HG03060 (cell line): ENCODE measurements at regions not wholly inside any gene's neighbourhood (a gene's known extent, or its start where the extent isn't known, plus 50 kb on each side); places are given as distances from the start of the nearest gene placed in this dataset.

Experiments used
- ATAC-seq: cut with Tn5 transposase; IDR thresholded peaks from one replicate; pipeline ENCODE4 v1.9.1; 2021; ENCODE audit warnings: low read depth, moderate number of reproducible peaks; ENCODE audit not compliant: unreplicated experiment

DNA sequence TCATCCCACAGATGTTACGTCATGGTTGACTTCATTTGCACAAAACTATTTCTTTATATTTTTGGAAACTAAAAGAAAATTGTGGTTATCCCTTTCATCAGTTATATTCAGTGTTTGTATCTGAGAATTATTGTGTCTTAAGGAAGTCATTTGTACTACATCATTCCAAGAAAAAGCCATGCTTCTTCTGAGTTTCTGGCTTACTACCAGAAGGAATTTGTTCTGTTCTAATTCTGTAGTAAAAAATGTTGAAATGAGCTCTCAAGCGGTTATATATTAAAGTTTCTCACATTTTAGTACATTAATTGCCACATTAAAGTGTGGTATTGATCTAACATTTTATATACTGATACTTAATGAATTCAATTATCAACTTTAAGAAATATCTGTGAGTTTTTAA, 1844.5 kb downstream of the PCDH7 start:
- no peak for ATAC-seq

- no peak for ATAC-seq
Observed at GRCh38 chr4:32569861-32570260, 1849.7 kb downstream of the PCDH7 start.

DNA sequence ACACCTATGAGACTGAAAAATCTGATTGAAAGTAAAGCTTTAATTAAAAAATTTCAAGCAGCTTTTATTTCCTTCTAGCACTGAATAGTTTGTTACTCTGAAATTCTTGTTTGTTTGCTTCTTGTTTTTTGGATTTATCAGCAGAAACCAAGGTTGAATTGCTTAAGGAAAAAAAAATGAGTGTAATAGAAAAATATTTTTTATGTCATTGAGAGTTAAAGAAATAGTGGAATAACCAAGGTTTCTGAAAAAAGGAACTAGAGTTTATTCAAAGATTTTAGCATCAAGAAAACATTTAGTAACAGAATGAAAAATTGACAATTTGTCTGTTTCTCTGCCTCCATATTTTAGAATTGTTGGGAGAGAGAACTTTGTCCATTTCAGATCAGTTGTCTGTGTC, 1852.2 kb downstream of the PCDH7 start:
- ATAC-seq = no peak

DNA sequence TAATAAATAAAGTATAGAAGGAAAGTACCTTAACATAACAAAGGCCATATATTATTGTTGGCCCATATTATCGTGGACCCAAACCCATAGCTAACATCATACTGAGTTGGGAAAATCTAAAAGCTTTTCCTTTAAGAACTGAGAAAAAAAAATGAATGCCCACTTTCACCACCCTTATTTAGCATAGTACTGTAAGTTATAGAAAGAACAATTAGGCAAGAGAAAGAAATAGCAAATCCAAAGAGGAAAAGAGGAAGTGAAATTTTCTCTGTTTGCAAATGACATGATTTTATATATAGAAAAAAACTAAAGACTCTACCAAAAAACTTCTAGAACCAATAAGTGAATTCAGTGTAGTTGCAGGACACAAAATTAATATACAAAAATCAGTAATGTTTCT, 1854.6 kb downstream of the PCDH7 start:
- ATAC-seq = no peak

DNA sequence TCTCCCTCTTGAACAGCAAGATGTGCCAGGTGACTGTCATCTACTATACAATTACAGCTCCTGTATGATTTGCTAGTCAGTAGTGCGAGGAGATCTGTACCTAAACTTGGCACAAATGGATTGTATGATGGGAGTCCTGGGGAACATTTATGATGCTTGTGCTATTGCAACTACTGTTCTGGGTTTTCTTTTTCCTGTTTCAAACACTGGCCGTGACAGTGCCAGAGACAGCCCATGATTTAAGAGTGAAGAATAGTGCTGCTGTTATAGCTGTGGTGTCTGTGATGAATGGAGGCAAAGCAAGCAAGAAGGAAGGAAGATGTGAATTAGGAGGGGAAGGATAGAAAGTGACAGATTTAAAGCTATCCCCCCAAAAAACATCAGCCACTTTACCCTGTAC, 1868.9 kb downstream of the PCDH7 start:
- ATAC-seq = no peak

DNA sequence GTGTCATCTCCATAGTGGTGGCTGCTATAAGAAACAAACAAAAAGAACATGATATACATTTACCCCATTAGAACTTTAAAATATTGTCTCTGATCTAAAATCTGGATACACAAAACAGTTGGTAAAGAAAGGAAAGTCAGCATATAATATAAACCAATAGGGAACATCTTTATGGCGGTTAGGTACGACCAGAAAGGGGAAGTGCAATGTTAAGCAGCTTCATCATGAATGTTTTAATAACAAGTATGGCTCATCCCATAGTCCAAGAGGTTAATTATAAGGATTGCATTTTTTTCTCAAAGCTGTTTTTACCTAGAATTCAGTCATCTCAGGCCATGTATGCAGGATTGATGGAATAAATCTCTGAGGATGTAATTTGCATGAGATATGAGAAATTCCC, 1869.7 kb downstream of the PCDH7 start:
- no peak for ATAC-seq

DNA sequence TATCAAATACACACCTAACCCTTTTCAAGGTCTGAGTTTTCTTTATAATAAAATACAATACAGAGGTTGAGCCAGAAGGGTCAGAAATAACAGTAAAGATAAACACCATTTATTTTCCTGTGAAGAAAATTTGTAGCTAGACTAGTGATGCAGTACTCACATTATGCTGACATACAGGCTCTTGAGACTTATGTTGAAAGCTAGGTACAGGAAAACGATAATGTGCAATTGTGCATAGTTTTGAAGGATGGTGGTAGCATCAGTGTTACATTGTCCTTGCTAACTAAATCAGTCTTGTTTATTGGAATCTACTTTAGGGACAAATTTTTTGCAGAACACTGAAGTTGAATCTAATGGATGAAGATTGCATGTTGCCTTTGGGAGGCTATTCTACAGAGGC, 1877.2 kb downstream of the PCDH7 start:
- ATAC-seq = no peak

- ATAC-seq = no peak
Observed at GRCh38 chr4:32601848-32602247, 1881.7 kb downstream of the PCDH7 start.

- no peak for ATAC-seq
Observed at GRCh38 chr4:32607978-32608377, 1887.8 kb downstream of the PCDH7 start.

GRCh38 chr4:32624943-32625603, 1904.9 kb downstream of the PCDH7 start:
- ATAC-seq = no peak

GRCh38 chr4:32625687-32626337, 1905.6 kb downstream of the PCDH7 start:
- no peak for ATAC-seq

DNA sequence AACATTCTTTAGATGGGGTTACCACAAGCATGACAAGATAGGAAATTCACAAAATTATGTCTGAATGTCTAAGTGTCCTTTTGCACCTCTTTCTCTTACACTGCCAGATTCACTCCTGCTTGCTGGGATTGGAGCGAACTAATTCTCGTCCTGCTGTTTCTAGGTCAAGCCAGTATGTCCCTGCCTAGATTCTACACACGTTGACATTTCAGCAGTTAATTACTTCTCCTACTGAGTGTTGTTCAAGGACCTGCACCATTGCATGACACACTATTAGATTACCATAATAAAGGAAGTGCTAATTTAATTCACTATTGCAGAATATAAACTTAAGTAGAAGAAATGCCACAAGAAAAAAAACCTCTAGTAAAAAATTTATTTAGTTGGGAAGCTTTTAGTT, 1911.7 kb downstream of the PCDH7 start:
- no peak for ATAC-seq

DNA sequence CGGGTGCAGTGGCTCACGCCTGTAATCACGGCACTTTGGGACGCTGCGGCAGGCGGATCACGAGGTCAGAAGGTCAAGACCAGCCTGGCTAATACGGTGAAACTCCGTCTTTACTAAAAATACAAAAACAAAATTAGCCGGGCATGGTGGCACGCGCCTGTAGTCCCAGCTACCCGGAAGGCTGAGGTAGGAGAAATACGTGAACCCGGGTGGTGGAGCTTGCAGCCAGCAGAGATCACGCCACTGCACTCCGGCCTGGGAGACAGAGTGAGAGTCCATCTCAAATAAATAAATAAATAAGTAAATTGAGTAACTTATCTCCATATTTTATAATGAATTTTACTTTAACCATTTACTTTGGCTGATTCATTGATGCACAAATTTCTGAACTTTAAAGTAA, 1913.3 kb downstream of the PCDH7 start:
- no peak for ATAC-seq

- ATAC-seq = no peak
Observed at GRCh38 chr4:32645653-32646052, 1925.5 kb downstream of the PCDH7 start.

DNA sequence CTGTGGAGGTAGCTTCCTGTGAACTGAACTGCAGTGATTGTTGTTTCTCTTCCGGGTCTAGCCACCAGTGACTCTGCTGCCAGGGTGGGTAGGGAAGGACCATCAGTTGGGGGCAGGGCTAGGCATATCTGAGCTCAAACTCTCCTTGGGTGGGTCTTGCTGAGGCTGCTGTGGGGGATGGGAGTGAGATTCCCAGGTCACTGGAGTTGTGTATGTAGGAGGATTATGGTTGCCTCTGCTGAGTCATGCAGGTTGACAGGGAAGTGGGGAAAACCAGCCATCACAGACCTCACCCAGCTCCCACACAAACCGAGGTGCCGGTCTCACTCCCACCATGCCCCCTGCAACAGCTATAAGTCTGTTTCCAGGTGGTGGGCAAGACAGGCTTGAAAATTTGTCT, 1937.8 kb downstream of the PCDH7 start:
- ATAC-seq = no peak

- ATAC-seq = no peak
Observed at GRCh38 chr4:32661229-32661628, 1941.1 kb downstream of the PCDH7 start.

GRCh38 chr4:32662803-32663202, 1942.6 kb downstream of the PCDH7 start:
- no peak for ATAC-seq

DNA sequence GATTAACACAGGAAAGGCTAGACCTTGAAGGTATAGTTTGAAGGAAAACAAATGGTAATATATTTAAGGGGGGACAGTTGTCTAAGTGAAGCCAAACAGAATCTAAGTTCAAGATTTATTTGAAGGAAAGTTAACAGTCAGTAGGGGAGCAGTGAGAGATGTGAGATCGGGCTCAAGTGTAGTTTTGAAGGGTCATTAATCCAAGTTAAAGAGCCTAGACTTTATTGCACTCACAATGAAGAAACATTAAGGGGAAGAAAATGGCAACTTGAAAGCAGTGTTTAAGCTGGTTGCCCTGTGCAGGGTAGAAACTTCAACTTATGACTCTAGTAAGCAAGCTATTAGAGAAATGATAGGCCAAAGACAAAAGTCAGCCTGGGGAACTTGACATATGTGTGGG, 1952.2 kb downstream of the PCDH7 start:
- ATAC-seq = no peak

GRCh38 chr4:32680946-32681345, 1960.8 kb downstream of the PCDH7 start:
- no peak for ATAC-seq

DNA sequence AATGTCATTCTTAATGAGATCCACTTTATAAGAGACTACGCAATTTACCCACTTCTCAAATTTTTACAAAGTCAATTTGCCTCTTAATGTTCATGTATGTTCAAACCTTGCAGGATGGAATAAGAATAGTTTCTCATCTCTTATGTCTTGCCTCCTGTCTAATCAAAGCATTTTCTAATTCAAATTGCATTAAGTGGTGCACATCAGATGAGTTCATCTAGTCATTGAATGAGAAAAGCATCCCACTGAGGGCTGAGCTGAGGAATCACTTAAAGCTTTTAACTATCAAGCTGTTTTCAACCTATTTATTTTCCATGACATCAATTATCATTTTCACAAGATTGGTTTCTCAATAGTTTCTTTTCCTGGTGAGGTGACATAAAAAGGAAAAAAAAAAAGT, 1964.0 kb downstream of the PCDH7 start:
- no peak for ATAC-seq

DNA sequence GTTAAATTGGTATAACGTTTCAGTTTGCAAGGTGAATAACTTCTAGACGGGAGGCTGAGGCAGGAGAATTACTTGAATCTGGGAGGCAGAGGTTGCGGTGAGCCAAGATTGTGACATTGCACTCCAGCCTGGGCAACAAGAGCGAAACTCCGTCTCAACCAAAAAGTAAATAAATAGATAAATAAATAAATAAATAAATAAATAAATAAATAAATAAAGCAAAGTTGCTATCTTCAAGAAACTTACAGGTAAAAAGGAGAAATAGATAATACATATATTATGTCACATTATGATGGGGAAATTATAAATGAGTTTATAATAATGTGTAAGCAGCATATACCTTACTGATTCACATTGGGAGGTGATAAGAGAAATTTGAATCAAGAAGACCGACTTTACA, 1966.0 kb downstream of the PCDH7 start:
- no peak for ATAC-seq

DNA sequence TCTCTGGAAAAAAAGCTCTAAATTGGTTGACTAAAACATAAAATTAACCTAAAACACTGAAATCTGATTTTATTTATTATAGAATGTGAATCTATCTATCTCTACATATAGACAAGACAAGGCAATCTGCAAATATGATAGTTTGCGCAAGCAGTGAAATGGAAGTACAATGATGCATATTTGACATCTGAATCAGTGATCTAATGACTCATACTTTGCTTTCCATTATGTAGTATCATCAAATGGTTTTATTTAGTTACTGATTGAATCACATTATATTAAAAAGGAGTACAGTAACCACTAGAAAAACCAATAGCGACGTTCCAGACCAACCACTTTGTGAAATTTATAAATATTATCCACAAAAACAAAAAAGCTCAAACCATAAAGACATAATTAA, 1969.3 kb downstream of the PCDH7 start:
- ATAC-seq = no peak
